D721Med (cell line): ENCODE measurements at regions not wholly inside any gene's neighbourhood (a gene's known extent, or its start where the extent isn't known, plus 50 kb on each side); places are given as distances from the start of the nearest gene placed in this dataset.

ENCODE experiments used
- DNase-seq: peaks from one replicate; pipeline ENCODE4 v3.0.0; 2011; ENCODE audit warnings: low spot score; ENCODE audit not compliant: insufficient read length
- FAIRE-seq: peaks from 2 replicates; lab custom pipeline; 2011; peaks lifted over from hg19 to GRCh38; lab: Jason Lieb, UNC
- CTCF ChIP-seq: IDR thresholded peaks from 2 replicates; pipeline ENCODE4 v1.5.1; 2012; ENCODE audit warnings: mild to moderate bottlenecking, control low read depth; ENCODE audit not compliant: insufficient read depth; ENCODE audit errors: missing control alignments

GRCh38 chr11:70886256-70886655 is 366.1 kb downstream of the SHANK2 start:
- FAIRE-seq = no peak
- TF ChIP-seq CTCF = no peak
- DNase-seq = no peak

- DNase-seq (no peak), FAIRE-seq (no peak)
- no peak for TF ChIP-seq CTCF
Measured at GRCh38 chr11:70886676-70887541, 365.5 kb downstream of the SHANK2 start.

- DNase-seq (no peak), FAIRE-seq (no peak)
- TF ChIP-seq CTCF = no peak
Measured at GRCh38 chr11:70887542-70887827, 364.9 kb downstream of the SHANK2 start.

- TF ChIP-seq CTCF = no peak
- FAIRE-seq = no peak
Measured at GRCh38 chr11:70888061-70888460, 364.3 kb downstream of the SHANK2 start.

GRCh38 chr11:70889411-70889810 is 363.0 kb downstream of the SHANK2 start:
- TF ChIP-seq CTCF = no peak
- FAIRE-seq (no peak), DNase-seq (no peak)

More at GRCh38 chr11:70888061-70888460, 364.3 kb downstream of the SHANK2 start:
- DNase-seq = no peak

GRCh38 chr11:70891844-70892380 is 360.5 kb downstream of the SHANK2 start:
- no peak for FAIRE-seq

More at GRCh38 chr11:70891844-70892380, 360.5 kb downstream of the SHANK2 start:
- DNase-seq = no peak
- TF ChIP-seq CTCF = no peak
